ENCODE measurements at regions not wholly inside any gene's neighbourhood (a gene's known extent, or its start where the extent isn't known, plus 50 kb on each side); places are given as distances from the start of the nearest gene placed in this dataset.

GRCh38 chr6:90982051-90982450 lies 395.2 kb upstream of the MAP3K7 start:
- DNase-seq, result no peak

GRCh38 chr6:90978046-90978445 lies 391.2 kb upstream of the MAP3K7 start:
- DNase-seq, result no peak

GRCh38 chr6:90977513-90977912 lies 390.6 kb upstream of the MAP3K7 start:
- no peak for DNase-seq

GRCh38 chr6:90976341-90976740 lies 389.5 kb upstream of the MAP3K7 start:
- DNase-seq, result no peak

- no peak for DNase-seq
Measured at GRCh38 chr6:90975741-90976140, 388.9 kb upstream of the MAP3K7 start.

- no peak for DNase-seq
Measured at GRCh38 chr6:90973188-90973587, 386.3 kb upstream of the MAP3K7 start.

- no peak for DNase-seq
Measured at GRCh38 chr6:90970672-90971071, 383.8 kb upstream of the MAP3K7 start.

- no peak for DNase-seq
Measured at GRCh38 chr6:90967471-90967870, 380.6 kb upstream of the MAP3K7 start.

GRCh38 chr6:90960324-90960723 lies 373.5 kb upstream of the MAP3K7 start:
- DNase-seq, result no peak

- no peak for DNase-seq
Measured at GRCh38 chr6:90955246-90955645, 368.4 kb upstream of the MAP3K7 start.

GRCh38 chr6:90953405-90954161 lies 366.7 kb upstream of the MAP3K7 start:
- no peak for DNase-seq

GRCh38 chr6:90952176-90952575 lies 365.3 kb upstream of the MAP3K7 start:
- DNase-seq, result no peak

- DNase-seq, result no peak
Measured at GRCh38 chr6:90948540-90948939, 361.7 kb upstream of the MAP3K7 start.

GRCh38 chr6:90947184-90948064 lies 360.6 kb upstream of the MAP3K7 start:
- DNase-seq, result no peak

GRCh38 chr6:90941885-90942284 lies 355.0 kb upstream of the MAP3K7 start:
- no peak for DNase-seq

GRCh38 chr6:90940812-90941481 lies 354.1 kb upstream of the MAP3K7 start:
- DNase-seq, result no peak

- DNase-seq, result no peak
Measured at GRCh38 chr6:90939906-90940305, 353.0 kb upstream of the MAP3K7 start.

GRCh38 chr6:90938122-90938521 lies 351.2 kb upstream of the MAP3K7 start:
- no peak for DNase-seq

GRCh38 chr6:90936286-90936685 lies 349.4 kb upstream of the MAP3K7 start:
- no peak for DNase-seq

GRCh38 chr6:90934966-90935365 lies 348.1 kb upstream of the MAP3K7 start:
- DNase-seq, result no peak

- no peak for DNase-seq
Measured at GRCh38 chr6:90934081-90934480, 347.2 kb upstream of the MAP3K7 start.

GRCh38 chr6:90932351-90932750 lies 345.5 kb upstream of the MAP3K7 start:
- DNase-seq, result no peak

GRCh38 chr6:90928051-90928450 lies 341.2 kb upstream of the MAP3K7 start:
- no peak for DNase-seq

- DNase-seq, result no peak
Measured at GRCh38 chr6:90925726-90926125, 338.9 kb upstream of the MAP3K7 start.

Data from left hindlimb (tissue), 1 donor.